GM21529 (cell line): ENCODE measurements at regions not wholly inside any gene's neighbourhood (a gene's known extent, or its start where the extent isn't known, plus 50 kb on each side); places are given as distances from the start of the nearest gene placed in this dataset.
"Not testable (repeated sequence)": the region's sequence is repeated elsewhere in the genome, so short reads cannot be mapped to it uniquely, and the experiment has no call there.

Source experiments
- ATAC-seq: cut with Tn5 transposase; IDR thresholded peaks from one replicate; pipeline ENCODE4 v1.9.1; 2021; ENCODE audit not compliant: unreplicated experiment

DNA sequence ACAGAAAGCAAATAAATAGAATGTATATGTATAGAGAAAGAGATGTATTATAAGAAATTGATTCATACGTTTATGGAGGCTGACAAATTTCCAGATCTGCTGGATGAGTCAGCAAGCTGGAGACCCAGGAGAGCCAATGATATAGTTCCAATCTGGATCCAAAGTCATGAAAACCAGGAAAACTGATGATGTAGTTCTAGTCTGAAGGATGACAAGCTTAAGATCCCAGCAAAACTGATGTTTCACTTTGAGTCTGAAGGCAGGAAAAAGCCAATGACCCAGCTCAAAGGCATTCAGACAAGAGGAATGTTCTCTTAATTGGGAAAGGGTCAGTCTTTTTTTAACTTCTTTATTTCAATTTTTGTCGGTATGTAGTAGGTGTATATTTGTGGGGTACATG, 102.6 kb downstream of the LHFPL1 start:
- ATAC-seq: no peak

DNA sequence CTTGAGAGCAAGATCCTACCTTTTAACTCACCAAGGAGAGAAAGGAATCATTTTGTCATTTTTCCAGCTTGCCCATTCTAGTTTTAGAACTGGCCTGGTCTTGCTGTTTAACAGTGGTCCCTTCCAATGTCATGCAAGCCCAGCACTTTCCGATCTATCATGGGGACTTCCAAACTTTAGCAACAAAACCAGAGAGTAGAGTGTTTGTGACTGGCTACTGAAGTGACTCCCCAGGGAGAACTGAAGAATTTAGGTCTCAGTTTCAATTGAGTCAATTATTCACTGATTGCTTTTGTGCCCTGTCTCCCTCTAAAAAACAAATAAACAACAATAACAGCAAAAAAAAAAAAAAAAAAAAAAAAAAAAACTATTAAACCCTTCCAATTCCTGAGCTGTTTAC, 108.3 kb downstream of the LHFPL1 start:
- ATAC-seq: no peak

GRCh38 chrX:112555831-112556230, 123.9 kb downstream of the LHFPL1 start:
- no peak for ATAC-seq

GRCh38 chrX:112545051-112545450, 134.7 kb downstream of the LHFPL1 start:
- ATAC-seq: no peak

- no peak for ATAC-seq
These were observed 143.2 kb downstream of the LHFPL1 start for GRCh38 chrX:112536544-112536943.

DNA sequence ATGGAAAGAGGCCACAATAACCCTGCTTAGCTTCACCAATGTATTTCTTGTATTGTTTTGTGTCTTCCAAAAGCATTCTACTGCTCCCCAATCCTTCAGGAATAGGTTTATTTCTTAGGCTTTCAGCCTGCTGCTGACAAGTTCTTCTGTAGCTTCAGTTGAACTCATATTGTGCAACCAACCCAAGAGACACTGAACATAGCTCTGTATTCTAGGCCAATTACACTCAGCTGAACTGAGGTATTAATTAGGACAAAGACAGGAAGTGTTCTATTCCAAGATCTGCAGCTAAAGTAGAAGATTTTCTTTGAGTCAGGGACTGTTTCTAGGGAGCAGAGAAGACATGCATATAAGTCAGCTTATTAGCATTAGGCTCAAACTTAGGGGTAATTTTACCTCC, 151.8 kb downstream of the LHFPL1 start:
- ATAC-seq: no peak

- no peak for ATAC-seq
These were observed 158.1 kb downstream of the LHFPL1 start for GRCh38 chrX:112521676-112522075.

- no peak for ATAC-seq
These were observed 159.6 kb downstream of the LHFPL1 start for GRCh38 chrX:112520124-112520523.

- no peak for ATAC-seq
These were observed 166.6 kb downstream of the LHFPL1 start for GRCh38 chrX:112513154-112513553.

- no peak for ATAC-seq
These were observed 167.2 kb downstream of the LHFPL1 start for GRCh38 chrX:112512509-112512908.

DNA sequence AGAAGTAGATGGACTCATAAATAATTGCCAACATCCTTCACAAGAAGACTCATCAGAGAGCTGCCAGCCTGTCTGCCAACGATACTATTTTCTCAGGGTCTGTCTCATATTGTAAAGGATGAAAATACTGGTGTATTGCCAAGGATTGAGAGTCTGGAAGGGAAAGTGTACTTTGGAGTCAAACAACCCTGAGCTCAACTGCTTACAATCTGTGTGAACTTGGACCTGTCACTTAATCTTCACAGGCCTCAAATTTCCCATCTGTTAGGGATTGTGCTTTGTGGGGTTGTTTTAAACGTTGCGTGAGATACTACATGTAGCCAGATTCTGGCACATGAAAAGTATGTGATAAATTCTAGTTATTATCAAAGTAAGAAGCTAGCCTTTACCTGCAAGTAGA, 169.1 kb downstream of the LHFPL1 start:
- no peak for ATAC-seq

DNA sequence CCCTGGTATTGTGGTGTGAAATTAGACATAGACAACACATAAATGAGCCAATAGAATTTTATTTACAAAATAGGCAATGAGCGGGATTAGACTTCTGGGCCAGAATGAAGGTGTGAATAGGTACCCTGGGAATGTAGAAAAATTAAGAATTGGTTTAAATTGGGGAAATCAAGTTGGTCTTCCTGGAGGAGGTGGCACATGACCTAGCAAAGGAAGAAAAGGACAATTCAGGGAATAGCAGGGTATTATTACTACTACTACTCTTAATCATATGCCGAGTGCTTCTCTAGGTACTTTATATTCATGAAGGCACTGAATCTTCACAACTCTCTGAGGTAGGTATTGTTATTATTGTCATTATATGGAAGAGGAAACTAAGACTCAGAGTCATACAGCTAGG, 202.1 kb downstream of the LHFPL1 start:
- ATAC-seq: no peak

GRCh38 chrX:112473654-112474053, 206.1 kb downstream of the LHFPL1 start:
- no peak for ATAC-seq

DNA sequence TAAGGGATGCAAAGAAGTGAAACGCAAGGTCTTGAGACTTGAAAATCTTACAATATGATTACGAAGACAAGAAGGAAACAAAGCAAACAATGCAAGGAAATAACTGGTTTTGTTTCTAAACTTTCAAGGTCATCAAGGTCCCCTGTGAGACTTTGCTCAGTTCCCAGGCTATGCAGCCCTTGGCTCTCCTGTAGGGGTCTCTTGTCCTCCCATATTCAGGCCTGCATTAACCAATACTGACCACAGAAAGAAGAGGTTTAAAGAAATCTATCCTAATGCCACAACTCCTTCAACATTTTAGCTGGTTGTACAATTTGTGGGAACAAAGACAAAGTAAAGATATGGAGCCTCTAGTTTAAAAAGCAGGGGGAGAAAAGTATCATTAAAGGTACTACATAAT, 209.2 kb downstream of the LHFPL1 start:
- no peak for ATAC-seq

- ATAC-seq: not testable (repeated sequence)
These were observed 217.7 kb downstream of the LHFPL1 start for GRCh38 chrX:112461949-112462450.

- ATAC-seq: no peak
These were observed 221.9 kb downstream of the LHFPL1 start for GRCh38 chrX:112457788-112458187.

GRCh38 chrX:112450810-112451209, 228.9 kb downstream of the LHFPL1 start:
- no peak for ATAC-seq

- ATAC-seq: no peak
These were observed 239.5 kb downstream of the LHFPL1 start for GRCh38 chrX:112440277-112440676.

DNA sequence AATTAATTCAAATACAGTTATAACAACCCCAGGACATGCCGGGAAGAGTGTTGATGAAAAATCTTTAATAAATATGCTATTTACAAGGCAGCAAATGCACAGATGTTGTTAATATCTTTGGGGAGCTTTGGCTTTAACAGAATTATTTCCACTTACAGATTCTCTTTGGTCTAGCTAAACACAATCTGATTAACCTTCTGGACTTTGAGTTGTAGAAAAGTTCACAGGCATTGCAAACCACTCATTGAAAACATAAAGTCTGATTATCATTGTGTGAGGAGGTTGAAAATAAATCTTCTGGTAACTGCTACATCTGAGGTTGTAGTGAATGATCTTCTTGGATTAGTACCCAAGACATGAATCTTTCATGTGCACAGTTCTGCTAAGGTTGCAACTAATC, 255.6 kb downstream of the LHFPL1 start:
- ATAC-seq: no peak

DNA sequence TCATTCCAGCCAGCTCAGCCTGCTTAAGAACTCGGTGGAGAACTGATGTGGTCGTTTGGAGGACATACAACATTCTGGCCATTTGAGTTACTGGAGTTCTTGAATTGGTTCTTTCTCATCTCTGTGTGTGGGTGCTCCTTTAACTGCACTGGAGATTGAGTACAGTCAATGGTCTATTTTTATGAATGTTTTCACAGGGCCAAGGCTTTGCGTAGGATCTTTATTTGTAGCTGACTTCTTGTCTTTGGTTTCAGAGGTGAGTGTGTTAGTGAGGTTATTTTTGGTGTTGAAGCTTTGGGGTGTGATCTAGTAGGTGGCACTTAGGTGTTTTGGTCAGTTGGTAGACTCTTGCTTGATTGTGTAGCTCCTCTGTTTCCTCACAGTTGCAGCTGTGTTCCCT, 288.4 kb downstream of the LHFPL1 start:
- no peak for ATAC-seq

GRCh38 chrX:112381649-112382298, 298.0 kb downstream of the LHFPL1 start:
- ATAC-seq: not testable (repeated sequence)

- ATAC-seq: no peak
These were observed 298.1 kb upstream of the TRPC5 start for GRCh38 chrX:112380541-112381278.

DNA sequence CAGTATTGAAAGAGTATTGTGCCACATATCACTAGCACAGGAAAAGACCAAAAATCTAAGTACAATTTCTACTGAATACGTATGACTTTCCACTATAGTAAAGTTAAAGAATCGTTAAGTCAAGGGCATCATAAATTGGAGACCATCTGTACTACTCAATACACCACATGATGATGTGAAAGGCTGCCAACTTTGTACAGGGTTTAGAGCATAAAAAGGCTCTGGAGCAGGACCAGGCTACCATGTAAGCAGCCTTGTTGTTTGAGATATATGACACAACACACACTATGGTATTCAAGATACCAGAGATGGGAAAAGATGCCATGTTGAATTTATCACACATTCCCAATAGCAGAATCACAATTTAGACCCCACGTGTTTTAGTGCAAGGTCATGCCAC, 294.9 kb upstream of the TRPC5 start:
- no peak for ATAC-seq
